Mesenchymal stem cell (in vitro differentiated cells and primary cell): ENCODE measurements at regions not wholly inside any gene's neighbourhood (a gene's known extent, or its start where the extent isn't known, plus 50 kb on each side); places are given as distances from the start of the nearest gene placed in this dataset.

ENCODE experiments used
- DNase-seq: peaks from one replicate; pipeline ENCODE4 v3.0.0-alpha.2; 2013
- H2AFZ ChIP-seq: one replicate; pipeline ENCODE4 v1.6.1; 2013; ENCODE audit warnings: low read depth, mild to moderate bottlenecking, control low read depth, inconsistent platforms, low read length, moderate library complexity
- H2AK5ac ChIP-seq: 2 replicates; pipeline ENCODE4 v1.6.1; 2013; ENCODE audit warnings: low read length, moderate library complexity, mild to moderate bottlenecking, inconsistent platforms; ENCODE audit not compliant: severe bottlenecking
- H2BK120ac ChIP-seq: one replicate; pipeline ENCODE4 v1.6.1; 2013; ENCODE audit warnings: low read depth, mild to moderate bottlenecking, inconsistent platforms, low read length, moderate library complexity
- H2BK12ac ChIP-seq, 2 experiments: one replicate each; pipeline ENCODE4 v1.6.1; 2013; ENCODE audit warnings: inconsistent platforms in 2 of 2, low read length in 2 of 2, mild to moderate bottlenecking in 2 of 2, moderate library complexity in 2 of 2, control low read depth in 1 of 2
- H2BK15ac ChIP-seq: one replicate; pipeline ENCODE4 v1.6.1; 2013; ENCODE audit warnings: mild to moderate bottlenecking, low read depth, inconsistent platforms; ENCODE audit not compliant: poor library complexity, severe bottlenecking
- H2BK5ac ChIP-seq: 2 replicates; pipeline ENCODE4 v1.6.1; 2013; ENCODE audit warnings: low read depth, mild to moderate bottlenecking, low read length, control low read depth, inconsistent platforms; ENCODE audit not compliant: poor library complexity, severe bottlenecking
- H3K14ac ChIP-seq, 2 experiments: one replicate each; pipeline ENCODE4 v1.6.1; 2013; ENCODE audit warnings: inconsistent platforms in 2 of 2, low read length in 2 of 2, control low read depth in 1 of 2, mild to moderate bottlenecking in 1 of 2, moderate library complexity in 1 of 2
- H3K18ac ChIP-seq, 2 experiments: one replicate each; pipeline ENCODE4 v1.6.1; 2013; ENCODE audit warnings: inconsistent platforms in 2 of 2, low read length in 2 of 2, control low read depth in 1 of 2, low read depth in 1 of 2, mild to moderate bottlenecking in 1 of 2
- H3K23ac ChIP-seq, 2 experiments: one replicate each; pipeline ENCODE4 v1.6.1; 2013; ENCODE audit warnings: inconsistent platforms in 2 of 2, low read length in 2 of 2, mild to moderate bottlenecking in 2 of 2, moderate library complexity in 2 of 2, control low read depth in 1 of 2
- H3K27ac ChIP-seq: 2 replicates; pipeline ENCODE4 v1.5.1; 2013; ENCODE audit warnings: mild to moderate bottlenecking, moderate library complexity, low read length, control low read depth, inconsistent platforms; ENCODE audit not compliant: poor library complexity, severe bottlenecking
- H3K27me3 ChIP-seq, 2 experiments: 2 replicates each; pipeline versions ENCODE4 v1.6.1 to v1.7.0; 2013; ENCODE audit warnings: low read length in 2 of 2, mild to moderate bottlenecking in 2 of 2, moderate library complexity in 2 of 2, control low read depth in 1 of 2, inconsistent platforms in 1 of 2; ENCODE audit not compliant: control insufficient read depth in 1 of 2, insufficient read depth in 1 of 2
- H3K36me3 ChIP-seq, 2 experiments: 2 replicates each; pipeline versions ENCODE4 v1.6.1 to v1.7.0; 2013; ENCODE audit warnings: low read length in 2 of 2, control low read depth in 1 of 2, inconsistent platforms in 1 of 2, low read depth in 1 of 2, mild to moderate bottlenecking in 1 of 2; ENCODE audit not compliant: insufficient read depth in 2 of 2, control insufficient read depth in 1 of 2
- H3K4ac ChIP-seq, 2 experiments: one replicate each; pipeline ENCODE4 v1.6.1; 2013; ENCODE audit warnings: inconsistent platforms in 2 of 2, low read length in 2 of 2, mild to moderate bottlenecking in 2 of 2, moderate library complexity in 2 of 2, control low read depth in 1 of 2, low read depth in 1 of 2
- H3K4me1 ChIP-seq: 2 replicates; pipeline ENCODE4 v1.6.1; 2013; ENCODE audit warnings: low read depth, low read length, control low read depth; ENCODE audit not compliant: control insufficient read depth, insufficient read depth
- H3K4me2 ChIP-seq: 2 replicates; pipeline ENCODE4 v1.6.1; 2013; ENCODE audit warnings: low read length, mild to moderate bottlenecking, inconsistent platforms; ENCODE audit not compliant: poor library complexity, severe bottlenecking
- H3K4me3 ChIP-seq, 2 experiments: 2 replicates each; pipeline versions ENCODE4 v1.5.1 to v1.7.0; 2013; ENCODE audit warnings: low read length in 2 of 2, mild to moderate bottlenecking in 2 of 2, control low read depth in 1 of 2, low read depth in 1 of 2; ENCODE audit not compliant: insufficient read depth in 1 of 2
- H3K79me1 ChIP-seq: replicated peaks from 2 replicates; pipeline ENCODE4 v1.6.1; 2013; ENCODE audit warnings: mild to moderate bottlenecking, control low read depth, low read length, inconsistent platforms; ENCODE audit not compliant: poor library complexity, severe bottlenecking
- H3K9ac ChIP-seq: 2 replicates; pipeline ENCODE4 v1.7.0; 2013; ENCODE audit warnings: mild to moderate bottlenecking, low read length, moderate library complexity
- H3K9me3 ChIP-seq: 2 replicates; pipeline ENCODE4 v1.7.0; 2013; ENCODE audit warnings: mild to moderate bottlenecking, low read length; ENCODE audit not compliant: control insufficient read depth
- H4K8ac ChIP-seq: one replicate; pipeline ENCODE4 v1.6.1; 2013; ENCODE audit warnings: inconsistent platforms, mild to moderate bottlenecking, low read length, moderate library complexity
- H4K91ac ChIP-seq: one replicate; pipeline ENCODE4 v1.6.1; 2013; ENCODE audit warnings: mild to moderate bottlenecking, low read length, inconsistent platforms
- WGBS: methylation state at CpG from one replicate; pipeline ENCODE4 v1.1.7; 2013; ENCODE audit warnings: mixed read lengths; 5-methylcytosine and 5-hydroxymethylcytosine counted together

DNA sequence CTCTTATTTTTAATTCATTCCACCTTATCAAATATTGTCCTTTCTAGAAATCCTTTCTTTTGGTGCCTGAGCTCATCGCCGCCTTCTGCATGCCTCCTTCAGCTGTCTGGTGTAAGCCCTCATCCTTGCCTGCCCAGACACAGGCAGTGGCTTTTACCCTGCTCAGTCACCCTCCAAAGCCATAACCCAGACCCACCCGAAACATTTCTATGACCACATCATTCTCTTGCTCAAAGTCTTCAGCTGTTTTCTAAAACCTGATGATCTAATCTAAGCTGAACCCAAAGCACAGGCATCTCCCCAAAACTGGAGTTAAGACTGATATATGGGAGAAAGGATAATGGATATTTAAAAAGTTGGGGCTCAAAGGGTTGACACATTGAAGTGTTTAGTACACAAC is 753.7 kb upstream of the SGCG start:
- H2BK15ac ChIP-seq: no peak overlapping the region
- H4K8ac ChIP-seq: no peak overlapping the region
- H2BK120ac ChIP-seq: no peak overlapping the region
- no peak overlapping the region for H2BK12ac ChIP-seq
- H4K91ac ChIP-seq: no peak overlapping the region
- no peak overlapping the region for H3K4me3 ChIP-seq
- no peak for DNase-seq
- H3K9me3 ChIP-seq: peaks cover 17% of the 10 kb centered on the region
- H2AK5ac ChIP-seq: no peak overlapping the region
- 77% methylated on average over 3 of the region's 3 CpGs for WGBS
- no peak overlapping the region for H3K4me2 ChIP-seq
- no peaks in the 10 kb centered on the region for H3K36me3 ChIP-seq
- no peak overlapping the region for H3K14ac ChIP-seq
- H3K23ac ChIP-seq: no peak overlapping the region
- peaks cover 2% of the 10 kb centered on the region for H3K4me1 ChIP-seq
- no peaks in the 10 kb centered on the region for H3K27me3 ChIP-seq
- no peak overlapping the region for H3K4ac ChIP-seq
- no peaks in the 10 kb centered on the region for H3K79me1 ChIP-seq
- H3K9ac ChIP-seq: no peak overlapping the region
- no peak overlapping the region for H3K18ac ChIP-seq
- H3K27ac ChIP-seq: no peak overlapping the region
- no peak overlapping the region for H2BK5ac ChIP-seq
- H2AFZ ChIP-seq: no peak overlapping the region

DNA sequence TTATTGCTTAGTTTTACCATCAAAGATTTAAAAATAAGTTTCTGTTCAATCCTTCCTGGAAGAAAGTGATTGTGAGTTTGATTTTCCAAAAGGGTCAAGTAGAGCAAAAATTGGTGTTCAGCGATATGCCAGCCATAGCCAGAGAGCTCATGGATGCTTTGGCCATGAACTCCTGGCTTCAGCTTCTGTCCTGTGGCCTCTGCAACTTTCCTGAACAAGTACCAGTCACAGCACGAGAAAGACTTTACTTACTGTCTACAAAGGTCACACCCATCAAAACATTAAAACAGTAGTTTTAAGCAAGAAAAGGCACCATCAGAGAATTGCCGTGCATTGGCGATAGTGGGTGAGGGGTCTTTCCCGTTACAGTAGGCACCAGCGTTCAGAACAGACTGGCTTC is 753.0 kb upstream of the SGCG start:
- Histone ChIP-seq H2BK5ac (no peak overlapping the region), H3K23ac (no peak overlapping the region), H3K4me1 (peaks cover under 1% of the 10 kb centered on the region), H3K9ac (no peak overlapping the region), H3K9me3 (peaks cover 18% of the 10 kb centered on the region), H4K91ac (no peak overlapping the region), H3K4me3 (no peak overlapping the region), H2BK12ac (no peak overlapping the region), H3K14ac (no peak overlapping the region), H3K18ac (no peak overlapping the region), H2BK120ac (no peak overlapping the region), H3K27me3 (no peaks in the 10 kb centered on the region), H4K8ac (no peak overlapping the region), H3K36me3 (no peaks in the 10 kb centered on the region), H3K4me2 (no peak overlapping the region), H2BK15ac (no peak overlapping the region), H2AK5ac (no peak overlapping the region), H3K4ac (no peak overlapping the region), H2AFZ (no peak overlapping the region), H3K27ac (no peak overlapping the region), H3K79me1 (no peaks in the 10 kb centered on the region)
- WGBS: 77% methylated on average over 6 of the region's 6 CpGs
- DNase-seq: no peak

GRCh38 chr13:22428188-22428828 is 752.5 kb upstream of the SGCG start:
- Histone ChIP-seq H2AK5ac (no peak overlapping the region), H3K27me3 (no peaks in the 10 kb centered on the region), H2BK120ac (no peak overlapping the region), H3K36me3 (no peaks in the 10 kb centered on the region), H2BK15ac (no peak overlapping the region), H2BK5ac (no peak overlapping the region), H2AFZ (no peak overlapping the region), H4K91ac (no peak overlapping the region), H3K14ac (no peak overlapping the region), H3K4me3 (no peak overlapping the region), H3K79me1 (no peaks in the 10 kb centered on the region), H3K18ac (no peak overlapping the region), H3K9me3 (peaks cover 18% of the 10 kb centered on the region), H3K4me2 (no peak overlapping the region), H3K4ac (no peak overlapping the region), H2BK12ac (no peak overlapping the region), H3K9ac (no peak overlapping the region), H3K23ac (no peak overlapping the region), H3K27ac (no peak overlapping the region), H4K8ac (no peak overlapping the region), H3K4me1 (no peaks in the 10 kb centered on the region)
- peak; percentile 69 for DNase-seq
- 42% methylated on average over 9 of the region's 10 CpGs for WGBS

DNA sequence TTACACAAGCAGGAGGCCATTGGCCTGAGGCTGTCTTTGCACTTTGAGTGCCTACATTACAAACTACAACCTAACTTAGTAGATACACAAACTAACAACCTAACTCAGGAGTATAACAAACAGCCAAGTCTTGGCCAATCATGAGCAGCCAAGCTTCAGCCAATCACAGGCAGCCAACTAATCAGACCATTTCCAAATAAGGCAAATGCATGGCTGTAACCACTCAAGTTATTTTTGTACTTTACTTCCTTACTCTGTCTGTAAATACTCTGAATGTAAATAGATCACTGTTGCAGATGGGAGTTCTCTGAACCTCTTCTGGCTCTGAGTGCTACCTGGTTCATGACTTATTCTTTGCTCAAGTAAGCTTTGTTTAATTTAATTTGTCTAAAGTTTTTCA is 748.1 kb upstream of the SGCG start:
- Histone ChIP-seq H3K23ac (no peak overlapping the region), H2BK5ac (no peak overlapping the region), H2AK5ac (no peak overlapping the region), H3K4me2 (no peak overlapping the region), H3K27me3 (no peaks in the 10 kb centered on the region), H4K91ac (no peak overlapping the region), H3K4me3 (no peak overlapping the region), H3K9ac (no peak overlapping the region), H3K79me1 (no peaks in the 10 kb centered on the region), H3K4ac (no peak overlapping the region), H3K27ac (no peak overlapping the region), H3K9me3 (peaks cover 7% of the 10 kb centered on the region), H4K8ac (no peak overlapping the region), H3K4me1 (no peaks in the 10 kb centered on the region), H2BK12ac (no peak overlapping the region), H3K14ac (no peak overlapping the region), H2AFZ (no peak overlapping the region), H2BK15ac (no peak overlapping the region), H3K36me3 (no peaks in the 10 kb centered on the region), H3K18ac (no peak overlapping the region), H2BK120ac (no peak overlapping the region)
- DNase-seq: no peak
